Vagina (tissue), 2 donors: ENCODE measurements at regions not wholly inside any gene's neighbourhood (a gene's known extent, or its start where the extent isn't known, plus 50 kb on each side); places are given as distances from the start of the nearest gene placed in this dataset.

Experiments used
- POLR2AphosphoS5 ChIP-seq, 2 donors: sonication (generic); formaldehyde crosslinking; IDR thresholded peaks; one replicate each; pipeline ENCODE4 v1.9.0; 2017; ENCODE audit warnings: antibody characterized with exemption in 2 of 2, mild to moderate bottlenecking in 2 of 2, low read depth in 1 of 2; ENCODE audit not compliant: insufficient read depth in 1 of 2
- TF ChIP-seq, protein P1 (sequence below), 3 experiments: fragments of 450-650 bp in 2 of 3; fragments of 200-600 bp in 1 of 3; sonication (generic) in 1 of 3; IDR thresholded peaks; one replicate each; pipeline ENCODE4 v1.5.1; 2017 to 2019; ENCODE audit warnings: antibody characterized with exemption in 3 of 3, mild to moderate bottlenecking in 2 of 3, moderate library complexity in 2 of 3

DNA sequence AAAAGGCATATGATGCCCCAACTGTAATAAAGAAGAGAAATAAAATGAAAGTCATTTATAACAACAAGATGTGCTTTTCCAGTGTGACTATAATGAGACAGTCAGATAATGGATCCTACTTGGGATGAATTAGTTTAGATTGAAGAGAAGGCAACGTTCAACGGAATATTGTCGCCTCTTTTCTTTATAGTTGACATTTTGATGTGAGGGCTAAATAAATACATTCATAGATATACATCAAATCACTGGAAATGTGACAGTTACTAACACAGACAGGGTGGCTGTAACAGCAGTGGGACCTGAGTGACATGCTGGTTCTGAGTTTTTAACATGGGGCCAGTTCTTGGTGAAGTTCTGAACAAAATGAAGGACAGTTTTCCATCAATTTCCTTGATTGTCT is 61.1 kb upstream of the ATP2B2 start:
- TF ChIP-seq, protein P1, sequence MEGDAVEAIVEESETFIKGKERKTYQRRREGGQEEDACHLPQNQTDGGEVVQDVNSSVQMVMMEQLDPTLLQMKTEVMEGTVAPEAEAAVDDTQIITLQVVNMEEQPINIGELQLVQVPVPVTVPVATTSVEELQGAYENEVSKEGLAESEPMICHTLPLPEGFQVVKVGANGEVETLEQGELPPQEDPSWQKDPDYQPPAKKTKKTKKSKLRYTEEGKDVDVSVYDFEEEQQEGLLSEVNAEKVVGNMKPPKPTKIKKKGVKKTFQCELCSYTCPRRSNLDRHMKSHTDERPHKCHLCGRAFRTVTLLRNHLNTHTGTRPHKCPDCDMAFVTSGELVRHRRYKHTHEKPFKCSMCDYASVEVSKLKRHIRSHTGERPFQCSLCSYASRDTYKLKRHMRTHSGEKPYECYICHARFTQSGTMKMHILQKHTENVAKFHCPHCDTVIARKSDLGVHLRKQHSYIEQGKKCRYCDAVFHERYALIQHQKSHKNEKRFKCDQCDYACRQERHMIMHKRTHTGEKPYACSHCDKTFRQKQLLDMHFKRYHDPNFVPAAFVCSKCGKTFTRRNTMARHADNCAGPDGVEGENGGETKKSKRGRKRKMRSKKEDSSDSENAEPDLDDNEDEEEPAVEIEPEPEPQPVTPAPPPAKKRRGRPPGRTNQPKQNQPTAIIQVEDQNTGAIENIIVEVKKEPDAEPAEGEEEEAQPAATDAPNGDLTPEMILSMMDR (IDR thresholded peaks at IDR 0.05): no peak
- TF ChIP-seq POLR2AphosphoS5 (IDR thresholded peaks at IDR 0.05; ENCODE audit: insufficient read depth in 1 of 2, low read depth in 1 of 2): no peak
